HCT116 (cell line): ENCODE measurements at regions not wholly inside any gene's neighbourhood (a gene's known extent, or its start where the extent isn't known, plus 50 kb on each side); places are given as distances from the start of the nearest gene placed in this dataset.

Experiments
- ATAC-seq: fragments of 200-7000 bp; cut with Tn5 transposase; 2 replicates; pipeline ENCODE4 v1.9.1; 2020; ENCODE audit warnings: mild to moderate bottlenecking, moderate library complexity
- BruUV-seq: library from RNA; stranded (reverse); fragments of 400-500 nt; replicated peaks from 2 replicates; lab custom pipeline; 2021; lab: Mats Ljungman, UMichigan
- CTCF ChIA-PET: fragments of 300-600 bp; sonication (Branson Sonifier 250); formaldehyde crosslinking; loops from one replicate; lab custom pipeline; 2021; ENCODE audit warnings: antibody characterized with exemption; lab: Charles Lee
- POLR2A ChIA-PET: fragments of 300-600, 350-600 bp; sonication (Branson Sonifier 250); formaldehyde crosslinking; loops from one replicate; lab custom pipeline; 2021; ENCODE audit warnings: antibody characterized with exemption; lab: Charles Lee
- RAD21 ChIA-PET, 2 experiments: fragments of 300-600 bp; sonication (Branson Sonifier 250); formaldehyde crosslinking; loops; one replicate each; lab custom pipeline; 2023; ENCODE audit warnings: low total read pairs in 2 of 2; ENCODE audit not compliant: uncharacterized antibody in 2 of 2, unreplicated experiment in 2 of 2, low non-redundant PET in 1 of 2; lab: Charles Lee
- DNase-seq: peaks from one replicate; pipeline ENCODE4 v3.0.0-alpha.2; 2010; ENCODE audit warnings: low read depth, low spot score
- H2AFZ ChIP-seq: fragments of 200-600 bp; shearing (Covaris generic), sonication (generic); 2 replicates; pipeline ENCODE4 v1.6.1; 2017; ENCODE audit warnings: low read depth, mixed run types, mixed read lengths, antibody characterized with exemption, low read length; ENCODE audit not compliant: poor library complexity, severe bottlenecking
- H3K27ac ChIP-seq: 2 replicates; pipeline ENCODE4 v1.5.1; 2012; ENCODE audit warnings: low read depth, low read length
- H3K27me3 ChIP-seq: fragments of 200-600 bp; sonication (generic); 2 replicates; pipeline ENCODE4 v1.6.1; 2016; ENCODE audit warnings: mixed run types, low read length, mixed read lengths; ENCODE audit not compliant: insufficient read depth
- H3K36me3 ChIP-seq, 2 experiments: fragments of 200-500 bp in 1 of 2; fragments of 200-600 bp in 1 of 2; sonication (Bioruptor generic) in 1 of 2; sonication (generic) in 1 of 2; 2 replicates each; pipeline versions ENCODE4 v1.5.1 to v1.6.1; 2014 to 2016; ENCODE audit warnings: low read length in 2 of 2, inconsistent platforms in 1 of 2, mixed read lengths in 1 of 2, mixed run types in 1 of 2; ENCODE audit not compliant: insufficient read depth in 2 of 2, control insufficient read depth in 1 of 2
- H3K4me1 ChIP-seq, 2 experiments: fragments of 200-600 bp in 1 of 2; sonication (generic) in 1 of 2; 2 replicates each; pipeline versions ENCODE4 v1.5.1 to v1.6.1; 2012 to 2017; ENCODE audit warnings: low read length in 2 of 2, inconsistent platforms in 1 of 2, mild to moderate bottlenecking in 1 of 2, mixed read lengths in 1 of 2, mixed run types in 1 of 2, moderate library complexity in 1 of 2; ENCODE audit not compliant: insufficient read depth in 2 of 2, control insufficient read depth in 1 of 2
- H3K4me2 ChIP-seq: fragments of 200-600 bp; sonication (generic); 2 replicates; pipeline ENCODE4 v1.6.1; 2017; ENCODE audit warnings: mixed run types, low read length, mixed read lengths
- H3K4me3 ChIP-seq, 2 experiments: fragments of 200-600 bp in 1 of 2; sonication (generic) in 1 of 2; replicated peaks in 1 of 2; 2 replicates each; pipeline ENCODE4 v1.5.1; 2011 to 2016; ENCODE audit warnings: low read length in 2 of 2, control low read depth in 1 of 2, low read depth in 1 of 2, mild to moderate bottlenecking in 1 of 2, mixed read lengths in 1 of 2, mixed run types in 1 of 2
- H3K79me2 ChIP-seq: fragments of 200-600 bp; sonication (generic); 2 replicates; pipeline ENCODE4 v1.6.1; 2017; ENCODE audit warnings: mild to moderate bottlenecking, mixed run types, low read length, moderate library complexity, mixed read lengths; ENCODE audit not compliant: insufficient read depth
- H3K9ac ChIP-seq: fragments of 200-600 bp; sonication (generic); 2 replicates; pipeline ENCODE4 v1.6.1; 2016; ENCODE audit warnings: low read length, mixed read lengths
- H3K9me2 ChIP-seq: fragments of 200-600 bp; sonication (generic), shearing (Covaris generic); 2 replicates; pipeline ENCODE4 v1.6.1; 2017; ENCODE audit warnings: mixed run types, mild to moderate bottlenecking, moderate library complexity; ENCODE audit not compliant: insufficient read depth
- H3K9me3 ChIP-seq, 2 experiments: fragments of 200-500 bp in 1 of 2; fragments of 200-600 bp in 1 of 2; sonication (Bioruptor generic) in 1 of 2; sonication (generic) in 1 of 2; 2 replicates each; pipeline ENCODE4 v1.6.1; 2014 to 2017; ENCODE audit warnings: low read length in 2 of 2, mixed read lengths in 2 of 2, inconsistent platforms in 1 of 2, low read depth in 1 of 2, mild to moderate bottlenecking in 1 of 2, mixed run types in 1 of 2, moderate library complexity in 1 of 2; ENCODE audit not compliant: control insufficient read depth in 1 of 2, insufficient read depth in 1 of 2
- H4K20me1 ChIP-seq: fragments of 200-600 bp; sonication (generic), shearing (Covaris generic); 2 replicates; pipeline ENCODE4 v1.6.1; 2017; ENCODE audit warnings: mixed run types, mild to moderate bottlenecking, moderate library complexity; ENCODE audit not compliant: insufficient read depth
- CBX3 ChIP-seq: IDR thresholded peaks from 2 replicates; pipeline ENCODE4 v1.6.1; 2012; ENCODE audit warnings: low read depth
- EGR1 ChIP-seq: IDR thresholded peaks from 2 replicates; pipeline ENCODE4 v1.6.1; 2012; ENCODE audit warnings: low read depth
- JUND ChIP-seq: IDR thresholded peaks from 2 replicates; pipeline ENCODE4 v1.6.1; 2012
- POLR2A ChIP-seq: IDR thresholded peaks from 2 replicates; pipeline ENCODE4 v1.7.0; 2011; ENCODE audit warnings: borderline replicate concordance; ENCODE audit not compliant: insufficient read depth, insufficient read length; ENCODE audit errors: extremely low read depth
- POLR2AphosphoS5 ChIP-seq: IDR thresholded peaks from 2 replicates; pipeline ENCODE4 v1.6.1; 2011; ENCODE audit warnings: mild to moderate bottlenecking, low read depth, low read length, moderate library complexity
- SP1 ChIP-seq: IDR thresholded peaks from 2 replicates; pipeline ENCODE4 v1.6.1; 2012; ENCODE audit warnings: low read depth
- SRF ChIP-seq: IDR thresholded peaks from 2 replicates; pipeline ENCODE4 v1.6.1; 2012; ENCODE audit warnings: low read depth
- TCF7L2 ChIP-seq: IDR thresholded peaks from 2 replicates; pipeline ENCODE4 v1.7.0; 2011; ENCODE audit warnings: borderline replicate concordance, inconsistent platforms; ENCODE audit not compliant: insufficient read depth, insufficient read length; ENCODE audit errors: extremely low read depth
- ZFX ChIP-seq: fragments of 450-650 bp; IDR thresholded peaks from 2 replicates; pipeline ENCODE4 v1.6.1; 2017
- ZNF274 ChIP-seq: fragments of 200-500 bp; sonication (Bioruptor generic); IDR thresholded peaks from 2 replicates; pipeline ENCODE4 v1.6.1; 2014; ENCODE audit warnings: mild to moderate bottlenecking, low read depth, low read length, inconsistent platforms
- intact Hi-C: fragments of 100-400 bp; cut with micrococcal nuclease; formaldehyde crosslinking; loops from 2 replicates; pipeline ENCODE4 v1.10.0; 2022
- TF ChIP-seq, protein P1 (sequence below): IDR thresholded peaks from 2 replicates; pipeline ENCODE4 v1.6.1; 2011; ENCODE audit warnings: mild to moderate bottlenecking, low read length, moderate library complexity; ENCODE audit not compliant: insufficient replicate concordance; ENCODE audit errors: extremely low read depth
- TF ChIP-seq, protein P2 (sequence below): IDR thresholded peaks from 2 replicates; pipeline ENCODE4 v1.6.1; 2012; ENCODE audit warnings: low read depth
- TF ChIP-seq, protein P3 (sequence below), 3 experiments: fragments of 200-600 bp in 1 of 3; sonication (generic) in 1 of 3; IDR thresholded peaks in 2 of 3; conservative IDR thresholded peaks in 1 of 3; 2 replicates each; pipeline ENCODE4 v1.5.1; 2012 to 2017; ENCODE audit warnings: low read depth in 2 of 3, low read length in 2 of 3, antibody characterized with exemption in 1 of 3, borderline replicate concordance in 1 of 3, control low read depth in 1 of 3, mild to moderate bottlenecking in 1 of 3, mixed read lengths in 1 of 3, mixed run types in 1 of 3, moderate library complexity in 1 of 3; ENCODE audit not compliant: insufficient read depth in 1 of 3
- TF ChIP-seq, protein P4 (sequence below): IDR thresholded peaks from 2 replicates; pipeline ENCODE4 v1.6.1; 2012
- TF ChIP-seq, protein P5 (sequence below): IDR thresholded peaks from 2 replicates; pipeline ENCODE4 v1.6.1; 2012

DNA sequence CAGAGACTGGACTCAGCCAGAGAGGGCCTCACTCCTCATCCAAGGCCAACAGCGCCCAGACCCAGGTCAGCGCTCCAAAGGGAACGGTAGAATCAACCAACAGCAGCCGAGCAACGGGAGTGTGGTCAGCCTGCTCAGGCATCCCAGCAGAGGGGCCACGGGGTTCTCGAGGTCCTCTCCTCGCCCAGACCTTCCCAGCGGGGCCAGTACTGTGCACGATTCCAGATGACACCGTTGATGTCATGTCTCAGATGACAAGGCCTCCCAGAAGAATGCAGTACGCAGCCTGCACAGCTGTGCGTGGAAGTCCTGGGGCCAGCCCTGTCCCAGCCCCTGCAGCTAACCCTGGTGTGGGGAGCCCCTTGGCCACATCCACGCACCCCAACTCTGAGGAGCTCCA, 141.0 kb upstream of the PPP1R26 start (continued):
- TF ChIP-seq, protein P1, sequence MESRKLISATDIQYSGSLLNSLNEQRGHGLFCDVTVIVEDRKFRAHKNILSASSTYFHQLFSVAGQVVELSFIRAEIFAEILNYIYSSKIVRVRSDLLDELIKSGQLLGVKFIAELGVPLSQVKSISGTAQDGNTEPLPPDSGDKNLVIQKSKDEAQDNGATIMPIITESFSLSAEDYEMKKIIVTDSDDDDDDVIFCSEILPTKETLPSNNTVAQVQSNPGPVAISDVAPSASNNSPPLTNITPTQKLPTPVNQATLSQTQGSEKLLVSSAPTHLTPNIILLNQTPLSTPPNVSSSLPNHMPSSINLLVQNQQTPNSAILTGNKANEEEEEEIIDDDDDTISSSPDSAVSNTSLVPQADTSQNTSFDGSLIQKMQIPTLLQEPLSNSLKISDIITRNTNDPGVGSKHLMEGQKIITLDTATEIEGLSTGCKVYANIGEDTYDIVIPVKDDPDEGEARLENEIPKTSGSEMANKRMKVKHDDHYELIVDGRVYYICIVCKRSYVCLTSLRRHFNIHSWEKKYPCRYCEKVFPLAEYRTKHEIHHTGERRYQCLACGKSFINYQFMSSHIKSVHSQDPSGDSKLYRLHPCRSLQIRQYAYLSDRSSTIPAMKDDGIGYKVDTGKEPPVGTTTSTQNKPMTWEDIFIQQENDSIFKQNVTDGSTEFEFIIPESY: no peak
- no peak for TF ChIP-seq TCF7L2
- TF ChIP-seq SP1: no peak

DNA sequence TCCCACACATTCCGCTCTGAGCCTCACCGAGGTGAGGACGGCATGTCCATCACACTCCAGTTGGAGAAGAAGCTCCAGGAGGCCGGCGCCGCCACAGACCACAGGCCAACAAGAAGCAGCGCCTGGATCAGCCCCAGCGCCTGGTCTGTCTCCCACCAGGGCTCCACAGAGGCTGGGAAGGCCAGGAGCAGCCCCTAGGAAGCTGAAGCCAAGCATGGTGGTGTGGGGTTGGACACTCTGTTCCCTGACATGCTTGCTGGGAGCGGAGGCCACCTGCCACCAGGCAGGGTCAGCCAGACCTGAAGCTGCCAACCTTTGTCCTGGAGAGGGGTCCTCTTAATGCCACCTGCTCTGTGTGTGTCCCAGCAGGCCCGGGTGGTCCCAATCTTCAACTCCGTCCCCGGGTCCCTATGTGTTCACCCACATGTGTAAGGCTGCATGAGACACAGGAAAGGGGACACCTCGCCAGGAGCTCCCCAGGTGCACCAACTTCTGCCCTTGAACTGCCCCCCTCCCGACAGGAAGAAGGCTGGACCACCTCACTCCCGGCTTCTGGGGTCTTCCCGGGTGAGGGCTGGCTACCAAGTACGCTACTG, 140.1 kb upstream of the PPP1R26 start:
- CTCF ChIA-PET: no interaction called here
- BruUV-seq: no TSS peak
- Histone ChIP-seq H3K9me2 (no peaks in the 10 kb centered on the region), H3K4me3 (no peak overlapping the region), H2AFZ (no peak overlapping the region), H3K36me3 (no peaks in the 10 kb centered on the region), H3K27ac (no peak overlapping the region), H3K27me3 (no peaks in the 10 kb centered on the region; the same call in 1 of the 2 replicates), H3K4me2 (no peak overlapping the region), H3K4me1 (no peaks in the 10 kb centered on the region), H4K20me1 (no peaks in the 10 kb centered on the region), H3K9ac (no peak overlapping the region), H3K9me3 (no peaks in the 10 kb centered on the region), H3K79me2 (no peaks in the 10 kb centered on the region)
- no peak for ATAC-seq
- POLR2A ChIA-PET: no interaction called here
- no peak for DNase-seq
- intact Hi-C loops: no loop called here
- RAD21 ChIA-PET: no interaction called here
- TF ChIP-seq POLR2AphosphoS5 (no peak), ZFX (no peak), ZNF274 (no peak), CBX3 (no peak), JUND (no peak), EGR1 (no peak), SRF (no peak), POLR2A (no peak), TCF7L2 (no peak), SP1 (no peak)
- TF ChIP-seq, protein P2, sequence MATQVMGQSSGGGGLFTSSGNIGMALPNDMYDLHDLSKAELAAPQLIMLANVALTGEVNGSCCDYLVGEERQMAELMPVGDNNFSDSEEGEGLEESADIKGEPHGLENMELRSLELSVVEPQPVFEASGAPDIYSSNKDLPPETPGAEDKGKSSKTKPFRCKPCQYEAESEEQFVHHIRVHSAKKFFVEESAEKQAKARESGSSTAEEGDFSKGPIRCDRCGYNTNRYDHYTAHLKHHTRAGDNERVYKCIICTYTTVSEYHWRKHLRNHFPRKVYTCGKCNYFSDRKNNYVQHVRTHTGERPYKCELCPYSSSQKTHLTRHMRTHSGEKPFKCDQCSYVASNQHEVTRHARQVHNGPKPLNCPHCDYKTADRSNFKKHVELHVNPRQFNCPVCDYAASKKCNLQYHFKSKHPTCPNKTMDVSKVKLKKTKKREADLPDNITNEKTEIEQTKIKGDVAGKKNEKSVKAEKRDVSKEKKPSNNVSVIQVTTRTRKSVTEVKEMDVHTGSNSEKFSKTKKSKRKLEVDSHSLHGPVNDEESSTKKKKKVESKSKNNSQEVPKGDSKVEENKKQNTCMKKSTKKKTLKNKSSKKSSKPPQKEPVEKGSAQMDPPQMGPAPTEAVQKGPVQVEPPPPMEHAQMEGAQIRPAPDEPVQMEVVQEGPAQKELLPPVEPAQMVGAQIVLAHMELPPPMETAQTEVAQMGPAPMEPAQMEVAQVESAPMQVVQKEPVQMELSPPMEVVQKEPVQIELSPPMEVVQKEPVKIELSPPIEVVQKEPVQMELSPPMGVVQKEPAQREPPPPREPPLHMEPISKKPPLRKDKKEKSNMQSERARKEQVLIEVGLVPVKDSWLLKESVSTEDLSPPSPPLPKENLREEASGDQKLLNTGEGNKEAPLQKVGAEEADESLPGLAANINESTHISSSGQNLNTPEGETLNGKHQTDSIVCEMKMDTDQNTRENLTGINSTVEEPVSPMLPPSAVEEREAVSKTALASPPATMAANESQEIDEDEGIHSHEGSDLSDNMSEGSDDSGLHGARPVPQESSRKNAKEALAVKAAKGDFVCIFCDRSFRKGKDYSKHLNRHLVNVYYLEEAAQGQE: no peak
- TF ChIP-seq, protein P3, sequence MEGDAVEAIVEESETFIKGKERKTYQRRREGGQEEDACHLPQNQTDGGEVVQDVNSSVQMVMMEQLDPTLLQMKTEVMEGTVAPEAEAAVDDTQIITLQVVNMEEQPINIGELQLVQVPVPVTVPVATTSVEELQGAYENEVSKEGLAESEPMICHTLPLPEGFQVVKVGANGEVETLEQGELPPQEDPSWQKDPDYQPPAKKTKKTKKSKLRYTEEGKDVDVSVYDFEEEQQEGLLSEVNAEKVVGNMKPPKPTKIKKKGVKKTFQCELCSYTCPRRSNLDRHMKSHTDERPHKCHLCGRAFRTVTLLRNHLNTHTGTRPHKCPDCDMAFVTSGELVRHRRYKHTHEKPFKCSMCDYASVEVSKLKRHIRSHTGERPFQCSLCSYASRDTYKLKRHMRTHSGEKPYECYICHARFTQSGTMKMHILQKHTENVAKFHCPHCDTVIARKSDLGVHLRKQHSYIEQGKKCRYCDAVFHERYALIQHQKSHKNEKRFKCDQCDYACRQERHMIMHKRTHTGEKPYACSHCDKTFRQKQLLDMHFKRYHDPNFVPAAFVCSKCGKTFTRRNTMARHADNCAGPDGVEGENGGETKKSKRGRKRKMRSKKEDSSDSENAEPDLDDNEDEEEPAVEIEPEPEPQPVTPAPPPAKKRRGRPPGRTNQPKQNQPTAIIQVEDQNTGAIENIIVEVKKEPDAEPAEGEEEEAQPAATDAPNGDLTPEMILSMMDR (IDR thresholded peaks at IDR 0.05 in 2 of 3, conservative IDR thresholded peaks at IDR 0.05 in 1 of 3; ENCODE audit: borderline replicate concordance in 1 of 3, insufficient read depth in 1 of 3, low read depth in 2 of 3, low read length in 2 of 3): no peak
- TF ChIP-seq, protein P1: no peak
- TF ChIP-seq, protein P4, sequence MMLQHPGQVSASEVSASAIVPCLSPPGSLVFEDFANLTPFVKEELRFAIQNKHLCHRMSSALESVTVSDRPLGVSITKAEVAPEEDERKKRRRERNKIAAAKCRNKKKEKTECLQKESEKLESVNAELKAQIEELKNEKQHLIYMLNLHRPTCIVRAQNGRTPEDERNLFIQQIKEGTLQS: no peak
- TF ChIP-seq, protein P5, sequence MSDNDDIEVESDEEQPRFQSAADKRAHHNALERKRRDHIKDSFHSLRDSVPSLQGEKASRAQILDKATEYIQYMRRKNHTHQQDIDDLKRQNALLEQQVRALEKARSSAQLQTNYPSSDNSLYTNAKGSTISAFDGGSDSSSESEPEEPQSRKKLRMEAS: no peak
